ENCODE measurements at regions not wholly inside any gene's neighbourhood (a gene's known extent, or its start where the extent isn't known, plus 50 kb on each side); places are given as distances from the start of the nearest gene placed in this dataset.
A peak's percentile ranks its signal among the peaks of the same experiment; 100 is the strongest.

DNA sequence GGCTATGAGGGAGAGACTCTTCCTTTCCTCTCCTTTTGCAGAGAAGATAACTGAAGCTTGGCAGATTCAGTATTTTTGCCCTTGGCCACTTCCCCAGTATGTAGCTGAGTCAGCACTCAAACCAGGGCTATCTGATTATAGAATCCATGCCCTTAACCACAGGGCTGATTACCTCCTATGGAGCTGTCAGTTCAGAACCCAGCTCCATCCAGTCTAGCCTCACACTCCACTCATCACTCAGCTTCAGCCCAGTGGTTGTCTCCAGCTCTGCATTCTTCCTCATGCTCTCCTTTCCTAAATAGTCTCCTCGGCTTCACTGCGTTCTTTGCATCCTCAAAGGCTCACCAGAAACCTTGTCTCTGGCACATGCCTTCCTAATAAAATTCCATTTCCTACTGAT is 151.6 kb upstream of the BLID start:
- no peak for TF ChIP-seq CTCF (IDR thresholded peaks at IDR 0.05; ENCODE audit: low read depth, low read length)

DNA sequence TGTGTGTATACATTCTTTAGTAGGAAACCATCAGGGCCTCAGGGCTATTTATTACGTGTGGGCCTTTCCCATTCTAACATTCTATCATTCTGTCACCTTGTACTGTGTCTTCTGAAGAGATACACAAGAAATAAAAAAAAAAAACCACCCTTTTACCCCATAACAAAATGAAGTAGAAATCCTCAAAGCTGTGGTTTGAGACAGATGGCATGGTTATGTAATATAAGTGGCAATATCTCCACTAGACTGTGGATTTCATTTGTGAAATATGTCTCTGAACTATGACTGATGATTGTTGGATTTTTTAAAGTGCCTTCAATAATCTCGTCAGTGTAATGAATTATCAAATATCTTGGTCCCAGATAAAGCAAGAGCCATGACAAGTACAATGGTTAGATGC is 150.0 kb upstream of the BLID start:
- no peak overlapping the region for H3K4me3 ChIP-seq (replicated peaks in 1 of 2; ENCODE audit: low read depth in 2 of 2, low read length in 2 of 2)
- no peak for DNase-seq (ENCODE audit: low read depth in 2 of 2)
- no peak for TF ChIP-seq CTCF (IDR thresholded peaks at IDR 0.05; ENCODE audit: low read depth, low read length)

More for the DNA sequence above, 151.6 kb upstream of the BLID start:
- DNase-seq (ENCODE audit: low read depth in 2 of 2), result peak; percentile 3 to 90
- H3K4me3 ChIP-seq (replicated peaks in 1 of 2; ENCODE audit: low read depth in 2 of 2, low read length in 2 of 2), result no peak overlapping the region

- no peak for DNase-seq (ENCODE audit: low read depth in 2 of 2)
- no peak for TF ChIP-seq CTCF (IDR thresholded peaks at IDR 0.05; ENCODE audit: low read depth, low read length)
- H3K4me3 ChIP-seq (replicated peaks in 1 of 2; ENCODE audit: low read depth in 2 of 2, low read length in 2 of 2), result no peak overlapping the region
Measured at GRCh38 chr11:122264121-122264520, 148.1 kb upstream of the BLID start.

DNA sequence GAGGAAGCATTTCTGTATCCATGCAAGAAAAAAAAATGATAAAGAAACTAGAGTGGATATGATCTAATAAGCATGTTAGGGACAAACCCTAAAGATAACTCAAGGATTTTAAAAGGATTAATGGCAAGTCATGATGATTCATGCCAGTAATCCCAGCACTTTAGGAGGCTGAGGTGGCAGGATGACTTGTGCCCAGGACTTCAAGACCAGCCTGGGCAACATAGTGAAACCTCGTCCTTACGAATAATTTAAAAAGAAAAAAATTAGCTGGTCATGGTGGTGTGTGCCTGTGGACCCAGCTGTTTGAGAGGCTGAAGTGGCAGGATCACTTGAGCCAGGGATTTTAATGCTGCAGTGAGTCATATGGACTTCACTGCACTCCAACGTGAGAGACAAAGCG is 145.5 kb upstream of the BLID start:
- no peak for DNase-seq (ENCODE audit: low read depth in 2 of 2)
- no peak for TF ChIP-seq CTCF (IDR thresholded peaks at IDR 0.05; ENCODE audit: low read depth, low read length)
- H3K4me3 ChIP-seq (replicated peaks in 1 of 2; ENCODE audit: low read depth in 2 of 2, low read length in 2 of 2), result no peak overlapping the region

- H3K4me3 ChIP-seq (replicated peaks in 1 of 2; ENCODE audit: low read depth in 2 of 2, low read length in 2 of 2), result no peak overlapping the region
- no peak for TF ChIP-seq CTCF (IDR thresholded peaks at IDR 0.05; ENCODE audit: low read depth, low read length)
- DNase-seq (ENCODE audit: low read depth in 2 of 2), result no peak
Measured at GRCh38 chr11:122259195-122259821, 143.3 kb upstream of the BLID start.

- no peak overlapping the region for H3K4me3 ChIP-seq (replicated peaks in 1 of 2; ENCODE audit: low read depth in 2 of 2, low read length in 2 of 2)
- TF ChIP-seq CTCF (IDR thresholded peaks at IDR 0.05; ENCODE audit: low read depth, low read length), result no peak
- no peak for DNase-seq (ENCODE audit: low read depth in 2 of 2)
Measured at GRCh38 chr11:122258446-122259194, 142.6 kb upstream of the BLID start.

Measured in cardiac fibroblast (primary cell).